ENCODE measurements at regions not wholly inside any gene's neighbourhood (a gene's known extent, or its start where the extent isn't known, plus 50 kb on each side); places are given as distances from the start of the nearest gene placed in this dataset.

DNA sequence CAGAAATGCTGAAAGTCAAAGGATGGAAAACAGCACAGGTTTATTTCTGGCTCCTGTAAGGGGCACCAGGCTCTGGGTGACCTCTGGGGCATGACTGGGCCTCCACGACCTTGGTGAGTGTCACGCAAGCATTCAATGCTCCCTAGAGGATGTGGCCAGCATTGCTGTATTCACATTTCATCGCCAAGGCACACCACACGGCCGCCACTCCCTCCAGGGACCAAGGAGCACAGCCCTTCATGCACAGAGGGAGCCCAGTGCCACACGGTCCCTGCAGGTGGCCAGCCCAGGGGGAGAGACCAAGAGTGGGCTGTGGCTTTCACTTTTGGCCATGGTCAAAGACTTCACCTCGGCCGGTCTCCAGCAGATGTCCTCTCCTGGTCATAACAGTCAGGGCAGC lies 137.4 kb upstream of the TNRC6C start:
- H3K56ac ChIP-seq (ENCODE audit: low read length), result no peak overlapping the region
- H3K79me2 ChIP-seq (ENCODE audit: control insufficient read depth, insufficient read depth, low read length), result no peaks in the 10 kb centered on the region
- H3K36me3 ChIP-seq (ENCODE audit: control insufficient read depth, insufficient read depth, low read length), result no peaks in the 10 kb centered on the region
- H2BK15ac ChIP-seq (replicated peaks; ENCODE audit: low read depth), result no peak overlapping the region
- H3K27ac ChIP-seq (ENCODE audit: low read depth, low read length), result no peak overlapping the region
- no peak overlapping the region for H3K18ac ChIP-seq (ENCODE audit: low read length)
- H2BK5ac ChIP-seq (ENCODE audit: low read length), result no peak overlapping the region
- H3K27me3 ChIP-seq (ENCODE audit: insufficient read depth, low read length, poor library complexity), result no peaks in the 10 kb centered on the region
- H2AK5ac ChIP-seq (ENCODE audit: low read length), result no peak overlapping the region
- H3K9ac ChIP-seq (ENCODE audit: low read length), result no peak overlapping the region
- no peak overlapping the region for H2BK120ac ChIP-seq (ENCODE audit: low read depth, low read length)
- no peak overlapping the region for H3K4me3 ChIP-seq (ENCODE audit: low read length)
- H3K4me1 ChIP-seq (ENCODE audit: control insufficient read depth, low read depth, low read length), result no peaks in the 10 kb centered on the region
- H3K4ac ChIP-seq (ENCODE audit: low read depth, low read length), result no peak overlapping the region
- no peak overlapping the region for H4K5ac ChIP-seq (ENCODE audit: low read length)
- peak; percentile 66 for DNase-seq
- no peak overlapping the region for H4K8ac ChIP-seq (ENCODE audit: low read depth, low read length)
- H3K4me2 ChIP-seq (ENCODE audit: low read length), result no peak overlapping the region
- no CpG with 5 or more reads among the region's 8 CpGs for WGBS (ENCODE audit: extremely low coverage, insufficient coverage, low lambda C conversion rate)
- H3K23ac ChIP-seq (ENCODE audit: low read length), result no peak overlapping the region
- no peaks in the 10 kb centered on the region for H3K79me1 ChIP-seq (ENCODE audit: low read length)

DNA sequence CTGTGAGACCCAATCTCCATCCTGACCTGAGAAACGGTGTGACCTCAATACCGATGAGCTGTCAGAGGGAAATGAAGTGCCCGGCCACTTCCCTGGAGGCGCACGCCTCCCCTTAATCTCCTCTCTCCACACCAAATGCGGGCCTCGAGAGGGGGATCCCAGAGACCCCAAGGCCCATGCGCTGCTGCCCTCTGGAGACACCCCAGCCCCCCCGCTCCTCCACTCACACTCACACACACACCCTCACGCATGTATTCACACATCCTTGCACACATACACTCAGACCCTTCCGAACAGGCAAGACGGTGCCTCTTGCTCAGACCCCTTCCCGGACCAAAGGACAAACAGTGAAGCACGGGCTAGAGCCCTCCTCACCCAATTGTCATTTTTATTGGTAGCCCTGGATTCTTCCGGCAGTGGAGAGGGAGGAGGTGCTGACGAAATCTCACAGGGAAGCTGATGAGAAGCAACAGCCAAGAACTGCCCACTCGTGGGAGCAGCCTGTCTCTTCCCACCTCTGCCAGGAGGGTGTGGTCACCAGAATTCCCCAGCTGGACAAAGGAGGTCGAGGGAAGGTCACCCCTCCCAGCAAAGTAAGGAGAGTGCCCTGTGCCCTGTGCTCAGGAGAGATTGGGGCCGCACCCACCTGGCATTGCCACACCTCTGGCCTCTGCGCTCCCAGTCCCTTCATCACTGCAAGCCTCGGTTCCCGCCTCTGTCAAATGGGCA lies 136.0 kb upstream of the TNRC6C start:
- Histone ChIP-seq H3K79me2 (ENCODE audit: control insufficient read depth, insufficient read depth, low read length) (no peaks in the 10 kb centered on the region), H2BK15ac (replicated peaks; ENCODE audit: low read depth) (no peak overlapping the region), H2BK5ac (ENCODE audit: low read length) (no peak overlapping the region), H3K4me1 (ENCODE audit: control insufficient read depth, low read depth, low read length) (no peaks in the 10 kb centered on the region), H2AK5ac (ENCODE audit: low read length) (no peak overlapping the region), H4K5ac (ENCODE audit: low read length) (no peak overlapping the region), H3K27ac (ENCODE audit: low read depth, low read length) (no peak overlapping the region), H3K36me3 (ENCODE audit: control insufficient read depth, insufficient read depth, low read length) (no peaks in the 10 kb centered on the region), H3K4me3 (ENCODE audit: low read length) (no peak overlapping the region), H3K79me1 (ENCODE audit: low read length) (no peaks in the 10 kb centered on the region), H3K18ac (ENCODE audit: low read length) (no peak overlapping the region), H3K4me2 (ENCODE audit: low read length) (no peak overlapping the region), H4K8ac (ENCODE audit: low read depth, low read length) (no peak overlapping the region), H2BK120ac (ENCODE audit: low read depth, low read length) (no peak overlapping the region), H3K27me3 (ENCODE audit: insufficient read depth, low read length, poor library complexity) (no peaks in the 10 kb centered on the region), H3K9ac (ENCODE audit: low read length) (no peak overlapping the region), H3K4ac (ENCODE audit: low read depth, low read length) (no peak overlapping the region), H3K56ac (ENCODE audit: low read length) (no peak overlapping the region), H3K23ac (ENCODE audit: low read length) (no peak overlapping the region)
- WGBS (ENCODE audit: extremely low coverage, insufficient coverage, low lambda C conversion rate), result no CpG with 5 or more reads among the region's 22 CpGs
- no peak for DNase-seq

DNA sequence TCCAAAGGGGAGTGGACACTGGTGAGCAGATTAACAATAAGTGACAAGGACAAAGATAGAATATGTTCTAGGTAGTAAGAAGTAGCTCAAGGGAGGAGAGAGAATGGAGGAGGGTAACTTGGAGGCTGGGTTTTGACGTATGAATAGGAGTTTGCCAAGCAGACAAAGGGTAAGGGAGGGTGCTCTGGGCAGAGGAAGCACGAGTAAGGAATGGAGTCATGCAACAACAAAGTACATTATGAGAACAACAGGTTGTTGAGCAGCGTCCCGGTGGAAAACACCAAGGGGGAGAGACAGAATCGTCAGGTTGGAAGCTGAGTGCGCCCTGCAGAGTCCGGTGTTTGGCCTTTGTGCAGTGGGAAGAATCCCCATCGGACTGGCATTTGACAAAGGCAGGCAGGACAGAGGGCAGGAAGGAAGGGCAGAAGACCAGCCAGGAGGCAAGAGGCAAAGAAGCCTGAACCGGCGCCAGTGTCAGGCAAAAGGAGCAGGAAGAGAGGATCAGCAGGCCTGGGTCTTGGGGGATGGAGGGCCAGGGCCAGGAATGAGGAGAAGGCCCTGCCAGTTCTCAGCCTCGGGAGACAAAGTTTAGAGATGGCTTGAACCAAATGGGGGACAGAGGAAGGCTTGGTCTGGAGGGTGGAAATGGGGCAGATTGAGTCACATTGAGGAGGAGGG lies 134.3 kb upstream of the TNRC6C start:
- Histone ChIP-seq H2AK5ac (ENCODE audit: low read length) (no peak overlapping the region), H2BK15ac (replicated peaks; ENCODE audit: low read depth) (no peak overlapping the region), H3K23ac (ENCODE audit: low read length) (no peak overlapping the region), H3K4me3 (ENCODE audit: low read length) (no peak overlapping the region), H3K9ac (ENCODE audit: low read length) (no peak overlapping the region), H3K27ac (ENCODE audit: low read depth, low read length) (no peak overlapping the region), H3K4ac (ENCODE audit: low read depth, low read length) (no peak overlapping the region), H3K27me3 (ENCODE audit: insufficient read depth, low read length, poor library complexity) (no peaks in the 10 kb centered on the region), H3K18ac (ENCODE audit: low read length) (no peak overlapping the region), H3K4me1 (ENCODE audit: control insufficient read depth, low read depth, low read length) (no peaks in the 10 kb centered on the region), H2BK120ac (ENCODE audit: low read depth, low read length) (no peak overlapping the region), H3K79me2 (ENCODE audit: control insufficient read depth, insufficient read depth, low read length) (no peaks in the 10 kb centered on the region), H4K8ac (ENCODE audit: low read depth, low read length) (no peak overlapping the region), H3K56ac (ENCODE audit: low read length) (no peak overlapping the region), H3K79me1 (ENCODE audit: low read length) (no peaks in the 10 kb centered on the region), H2BK5ac (ENCODE audit: low read length) (no peak overlapping the region), H4K5ac (ENCODE audit: low read length) (no peak overlapping the region), H3K36me3 (ENCODE audit: control insufficient read depth, insufficient read depth, low read length) (no peaks in the 10 kb centered on the region), H3K4me2 (ENCODE audit: low read length) (no peak overlapping the region)
- no peak for DNase-seq
- no CpG with 5 or more reads among the region's 11 CpGs for WGBS (ENCODE audit: extremely low coverage, insufficient coverage, low lambda C conversion rate)

DNA sequence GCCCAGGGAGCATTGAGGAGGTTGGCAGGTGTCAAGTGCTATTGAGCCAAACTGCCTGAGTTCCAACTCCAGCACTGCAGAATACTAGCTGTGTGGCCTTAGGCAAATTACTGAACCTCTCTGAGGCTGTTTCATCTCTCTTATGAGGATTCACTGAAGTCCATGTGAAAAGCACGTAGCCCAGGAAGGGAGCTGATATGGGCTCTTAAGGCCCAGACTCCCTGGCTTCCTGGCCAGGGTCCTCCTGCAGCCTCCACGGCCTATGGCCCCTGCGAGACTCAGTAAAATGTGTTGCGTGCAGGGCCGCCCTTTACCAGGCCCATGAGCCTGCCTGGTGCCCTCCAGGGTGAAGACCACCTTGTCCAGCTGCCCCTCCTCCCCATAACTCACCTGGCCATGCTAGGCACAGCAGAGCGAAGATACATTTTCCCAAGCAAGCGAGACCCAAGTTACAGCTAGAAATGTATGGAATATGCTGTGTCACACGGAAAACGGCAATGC lies 133.7 kb upstream of the TNRC6C start:
- Histone ChIP-seq H3K79me1 (ENCODE audit: low read length) (no peaks in the 10 kb centered on the region), H3K4ac (ENCODE audit: low read depth, low read length) (no peak overlapping the region), H2BK5ac (ENCODE audit: low read length) (no peak overlapping the region), H4K8ac (ENCODE audit: low read depth, low read length) (no peak overlapping the region), H2BK15ac (replicated peaks; ENCODE audit: low read depth) (no peak overlapping the region), H3K23ac (ENCODE audit: low read length) (no peak overlapping the region), H3K4me2 (ENCODE audit: low read length) (no peak overlapping the region), H3K36me3 (ENCODE audit: control insufficient read depth, insufficient read depth, low read length) (no peaks in the 10 kb centered on the region), H3K9ac (ENCODE audit: low read length) (no peak overlapping the region), H3K4me1 (ENCODE audit: control insufficient read depth, low read depth, low read length) (no peaks in the 10 kb centered on the region), H3K27ac (ENCODE audit: low read depth, low read length) (no peak overlapping the region), H3K18ac (ENCODE audit: low read length) (no peak overlapping the region), H3K4me3 (ENCODE audit: low read length) (no peak overlapping the region), H4K5ac (ENCODE audit: low read length) (no peak overlapping the region), H3K79me2 (ENCODE audit: control insufficient read depth, insufficient read depth, low read length) (no peaks in the 10 kb centered on the region), H3K56ac (ENCODE audit: low read length) (no peak overlapping the region), H2AK5ac (ENCODE audit: low read length) (no peak overlapping the region), H3K27me3 (ENCODE audit: insufficient read depth, low read length, poor library complexity) (no peaks in the 10 kb centered on the region), H2BK120ac (ENCODE audit: low read depth, low read length) (no peak overlapping the region)
- no peak for DNase-seq
- no CpG with 5 or more reads among the region's 9 CpGs for WGBS (ENCODE audit: extremely low coverage, insufficient coverage, low lambda C conversion rate)

DNA sequence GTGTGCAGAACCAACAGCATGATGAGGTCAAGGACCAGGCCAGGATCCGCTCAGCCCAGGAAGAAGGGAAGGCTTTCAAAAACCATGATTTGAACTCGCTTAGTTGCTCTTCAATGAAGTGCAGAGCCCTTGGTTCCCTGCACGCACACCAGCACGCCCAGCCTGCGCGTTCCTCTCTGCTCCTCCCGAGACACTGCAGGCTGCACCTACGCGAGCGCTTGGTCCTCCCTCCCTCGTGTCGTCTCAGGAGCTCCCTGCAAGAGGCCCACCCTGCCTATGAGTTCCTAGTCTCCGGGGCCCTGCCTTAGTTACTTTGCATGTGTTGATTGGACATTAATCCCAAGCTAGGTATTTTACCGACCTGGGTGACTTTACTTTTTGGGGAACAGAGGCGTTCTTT lies 132.9 kb upstream of the TNRC6C start:
- H2BK5ac ChIP-seq (ENCODE audit: low read length), result no peak overlapping the region
- H3K23ac ChIP-seq (ENCODE audit: low read length), result no peak overlapping the region
- peak overlapping the region; percentile 34 for H3K56ac ChIP-seq (ENCODE audit: low read length)
- no peak overlapping the region for H2AK5ac ChIP-seq (ENCODE audit: low read length)
- H2BK15ac ChIP-seq (replicated peaks; ENCODE audit: low read depth), result no peak overlapping the region
- no peak overlapping the region for H3K4ac ChIP-seq (ENCODE audit: low read depth, low read length)
- H3K79me2 ChIP-seq (ENCODE audit: control insufficient read depth, insufficient read depth, low read length), result no peaks in the 10 kb centered on the region
- WGBS (ENCODE audit: extremely low coverage, insufficient coverage, low lambda C conversion rate), result no CpG with 5 or more reads among the region's 15 CpGs
- H2BK120ac ChIP-seq (ENCODE audit: low read depth, low read length), result no peak overlapping the region
- H3K4me3 ChIP-seq (ENCODE audit: low read length), result no peak overlapping the region
- no peak for DNase-seq
- H3K79me1 ChIP-seq (ENCODE audit: low read length), result no peaks in the 10 kb centered on the region
- H3K9ac ChIP-seq (ENCODE audit: low read length), result no peak overlapping the region
- H3K36me3 ChIP-seq (ENCODE audit: control insufficient read depth, insufficient read depth, low read length), result no peaks in the 10 kb centered on the region
- H3K27me3 ChIP-seq (ENCODE audit: insufficient read depth, low read length, poor library complexity), result no peaks in the 10 kb centered on the region
- no peak overlapping the region for H3K4me2 ChIP-seq (ENCODE audit: low read length)
- no peak overlapping the region for H3K18ac ChIP-seq (ENCODE audit: low read length)
- H3K27ac ChIP-seq (ENCODE audit: low read depth, low read length), result no peak overlapping the region
- H3K4me1 ChIP-seq (ENCODE audit: control insufficient read depth, low read depth, low read length), result no peaks in the 10 kb centered on the region
- H4K5ac ChIP-seq (ENCODE audit: low read length), result no peak overlapping the region
- H4K8ac ChIP-seq (ENCODE audit: low read depth, low read length), result no peak overlapping the region

All from mesendoderm (in vitro differentiated cells).